ENCODE measurements at regions not wholly inside any gene's neighbourhood (a gene's known extent, or its start where the extent isn't known, plus 50 kb on each side); places are given as distances from the start of the nearest gene placed in this dataset.

DNA sequence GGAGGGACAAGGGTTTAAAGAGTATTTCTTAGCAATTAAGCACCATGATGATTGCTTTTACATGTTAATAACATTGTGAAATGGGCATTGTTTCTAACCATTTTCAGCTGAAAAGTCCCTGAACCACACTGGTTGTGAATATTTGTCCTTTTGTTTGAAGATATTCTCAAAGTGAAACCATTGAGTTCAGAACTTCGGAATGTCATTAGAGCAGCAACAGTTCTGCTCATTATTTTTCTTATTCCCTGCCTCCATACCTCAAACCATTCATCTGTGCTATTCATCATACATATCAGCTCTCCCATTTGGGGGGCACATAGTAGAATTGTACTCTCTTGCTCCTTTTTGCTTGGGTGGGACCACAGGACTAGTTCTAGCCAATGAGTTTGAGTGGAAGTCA lies 553.0 kb upstream of the ZNF462 start:
- Histone ChIP-seq H3K4me1 (peaks cover 0 to 8% (median 0%) of the 10 kb centered on the region in 12 donors), H3K9me3 (no peaks in the 10 kb centered on the region), H3K27ac (no peak overlapping the region), H3K27me3 (no peaks in the 10 kb centered on the region), H3K4me3 (no peak overlapping the region), H3K36me3 (no peaks in the 10 kb centered on the region)
- 89 to 95% (median 94%) methylated on average over 1 of the region's 1 CpG for WGBS, 4 donors
- no peak for TF ChIP-seq POLR2A (IDR thresholded peaks at IDR 0.05)
- no peak for TF ChIP-seq CTCF (IDR thresholded peaks at IDR 0.05)
- ATAC-seq (no peak), DNase-seq (no peak)
- intact Hi-C loops (cut with DNase I), result no loop called here

DNA sequence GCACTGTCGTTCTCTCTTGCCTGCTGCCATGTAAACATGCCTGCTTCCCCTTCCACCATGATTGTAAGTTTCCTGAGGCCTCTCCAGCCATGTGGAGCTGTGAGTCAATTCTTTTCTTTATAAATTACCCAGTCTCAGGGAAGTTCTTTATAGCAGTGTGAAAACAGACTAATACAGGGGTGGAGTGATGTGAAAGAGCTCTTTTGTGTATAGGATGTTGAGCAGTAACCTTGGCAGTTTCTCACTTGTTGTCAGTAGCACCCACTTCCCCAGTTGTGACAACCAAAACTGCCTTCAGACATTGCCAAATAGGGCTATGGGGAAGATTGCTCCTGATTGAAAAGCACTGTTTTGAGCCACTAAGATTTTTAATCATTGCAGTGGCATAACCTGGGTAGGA lies 552.2 kb upstream of the ZNF462 start:
- H3K4me1 ChIP-seq, result peaks cover 0 to 3% (median 0%) of the 10 kb centered on the region in 12 donors
- DNase-seq, result no peak
- no peak overlapping the region for H3K4me3 ChIP-seq
- TF ChIP-seq CTCF (IDR thresholded peaks at IDR 0.05) (no peak), POLR2A (IDR thresholded peaks at IDR 0.05) (no peak)
- 76 to 78% (median 77%) methylated on average over 1 of the region's 1 CpG for WGBS, 4 donors
- H3K36me3 ChIP-seq, result no peaks in the 10 kb centered on the region
- intact Hi-C loops (cut with DNase I), result no loop called here
- no peaks in the 10 kb centered on the region for H3K9me3 ChIP-seq
- H3K27me3 ChIP-seq, result no peaks in the 10 kb centered on the region
- no peak for ATAC-seq
- H3K27ac ChIP-seq, result no peak overlapping the region

DNA sequence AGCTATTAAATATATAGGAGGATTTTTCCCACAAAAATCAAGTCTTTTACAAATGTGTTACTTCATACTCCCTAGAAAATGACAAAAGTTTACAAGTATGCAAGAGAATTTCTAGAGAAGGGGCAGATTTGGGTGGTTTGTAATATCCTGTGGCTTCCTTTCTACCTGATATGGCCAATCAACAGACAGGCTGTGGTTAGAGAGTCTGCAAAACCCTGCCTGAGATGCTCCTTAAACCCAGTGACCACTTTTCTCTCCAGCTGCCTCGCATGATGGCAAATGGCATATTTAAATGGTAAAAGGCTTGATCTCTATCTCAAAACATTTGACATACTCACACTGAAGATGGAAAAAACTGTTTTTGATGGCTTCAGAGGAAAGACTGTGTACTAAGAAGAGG lies 550.1 kb upstream of the ZNF462 start:
- no peak for TF ChIP-seq POLR2A (IDR thresholded peaks at IDR 0.05)
- TF ChIP-seq CTCF (IDR thresholded peaks at IDR 0.05), result no peak
- Histone ChIP-seq H3K4me3 (no peak overlapping the region), H3K4me1 (no peaks in the 10 kb centered on the region), H3K27ac (no peak overlapping the region), H3K27me3 (no peaks in the 10 kb centered on the region), H3K9me3 (no peaks in the 10 kb centered on the region), H3K36me3 (no peaks in the 10 kb centered on the region)
- DNase-seq (no peak), ATAC-seq (no peak)
- 88 to 100% (median 93%) methylated on average over 1 of the region's 1 CpG for WGBS, 4 donors
- intact Hi-C loops (cut with DNase I), result no loop called here

GRCh38 chr9:106314476-106314875 lies 548.5 kb upstream of the ZNF462 start:
- Histone ChIP-seq H3K4me3 (no peak overlapping the region), H3K4me1 (no peaks in the 10 kb centered on the region), H3K27ac (no peak overlapping the region), H3K36me3 (no peaks in the 10 kb centered on the region), H3K9me3 (no peaks in the 10 kb centered on the region), H3K27me3 (no peaks in the 10 kb centered on the region)
- TF ChIP-seq POLR2A (IDR thresholded peaks at IDR 0.05) (no peak), CTCF (IDR thresholded peaks at IDR 0.05) (no peak)
- WGBS, 4 donors, result 86 to 97% (median 94%) methylated on average over 1 of the region's 1 CpG
- DNase-seq (no peak), ATAC-seq (no peak)
- intact Hi-C loops (cut with DNase I), result no loop called here

Data from heart left ventricle (tissue), 16 donors.